ENCODE measurements at regions not wholly inside any gene's neighbourhood (a gene's known extent, or its start where the extent isn't known, plus 50 kb on each side); places are given as distances from the start of the nearest gene placed in this dataset.

GRCh38 chr6:14921170-14921569, 324.7 kb upstream of the JARID2 start:
- H4K20me1 ChIP-seq (ENCODE audit: insufficient read depth): no peaks in the 10 kb centered on the region
- no peak overlapping the region for H3K27ac ChIP-seq (ENCODE audit: low read depth, low read length)
- H3K27me3 ChIP-seq (ENCODE audit: insufficient read depth, low read length): no peaks in the 10 kb centered on the region
- H3K4me2 ChIP-seq (ENCODE audit: low read length): no peak overlapping the region
- TF ChIP-seq YY1 (IDR thresholded peaks at IDR 0.05; ENCODE audit: extremely low read depth, insufficient replicate concordance, low read depth, low read length): no peak
- TF ChIP-seq POLR2A (IDR thresholded peaks at IDR 0.05; ENCODE audit: borderline replicate concordance, extremely low read depth, insufficient read depth, insufficient read length): no peak
- no peak for TF ChIP-seq ZFX (IDR thresholded peaks at IDR 0.05)
- TF ChIP-seq, protein P1, sequence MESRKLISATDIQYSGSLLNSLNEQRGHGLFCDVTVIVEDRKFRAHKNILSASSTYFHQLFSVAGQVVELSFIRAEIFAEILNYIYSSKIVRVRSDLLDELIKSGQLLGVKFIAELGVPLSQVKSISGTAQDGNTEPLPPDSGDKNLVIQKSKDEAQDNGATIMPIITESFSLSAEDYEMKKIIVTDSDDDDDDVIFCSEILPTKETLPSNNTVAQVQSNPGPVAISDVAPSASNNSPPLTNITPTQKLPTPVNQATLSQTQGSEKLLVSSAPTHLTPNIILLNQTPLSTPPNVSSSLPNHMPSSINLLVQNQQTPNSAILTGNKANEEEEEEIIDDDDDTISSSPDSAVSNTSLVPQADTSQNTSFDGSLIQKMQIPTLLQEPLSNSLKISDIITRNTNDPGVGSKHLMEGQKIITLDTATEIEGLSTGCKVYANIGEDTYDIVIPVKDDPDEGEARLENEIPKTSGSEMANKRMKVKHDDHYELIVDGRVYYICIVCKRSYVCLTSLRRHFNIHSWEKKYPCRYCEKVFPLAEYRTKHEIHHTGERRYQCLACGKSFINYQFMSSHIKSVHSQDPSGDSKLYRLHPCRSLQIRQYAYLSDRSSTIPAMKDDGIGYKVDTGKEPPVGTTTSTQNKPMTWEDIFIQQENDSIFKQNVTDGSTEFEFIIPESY (IDR thresholded peaks at IDR 0.05; ENCODE audit: extremely low read depth, insufficient replicate concordance, low read length): no peak
- TF ChIP-seq CBX3 (IDR thresholded peaks at IDR 0.05; ENCODE audit: low read depth): no peak
- TF ChIP-seq SP1 (IDR thresholded peaks at IDR 0.05; ENCODE audit: low read depth): no peak
- no peak for TF ChIP-seq REST (IDR thresholded peaks at IDR 0.05; ENCODE audit: low read depth)
- TF ChIP-seq EZH2phosphoT487 (IDR thresholded peaks at IDR 0.05; ENCODE audit: borderline replicate concordance): no peak
- TF ChIP-seq ELF1 (IDR thresholded peaks at IDR 0.05; ENCODE audit: borderline replicate concordance, low read depth): no peak
- no peak for TF ChIP-seq ATF3 (IDR thresholded peaks at IDR 0.05)
- no peak for TF ChIP-seq SRF (IDR thresholded peaks at IDR 0.05; ENCODE audit: low read depth)
- no peak for TF ChIP-seq FOSL1 (IDR thresholded peaks at IDR 0.05; ENCODE audit: low read depth)
- TF ChIP-seq, protein P2, sequence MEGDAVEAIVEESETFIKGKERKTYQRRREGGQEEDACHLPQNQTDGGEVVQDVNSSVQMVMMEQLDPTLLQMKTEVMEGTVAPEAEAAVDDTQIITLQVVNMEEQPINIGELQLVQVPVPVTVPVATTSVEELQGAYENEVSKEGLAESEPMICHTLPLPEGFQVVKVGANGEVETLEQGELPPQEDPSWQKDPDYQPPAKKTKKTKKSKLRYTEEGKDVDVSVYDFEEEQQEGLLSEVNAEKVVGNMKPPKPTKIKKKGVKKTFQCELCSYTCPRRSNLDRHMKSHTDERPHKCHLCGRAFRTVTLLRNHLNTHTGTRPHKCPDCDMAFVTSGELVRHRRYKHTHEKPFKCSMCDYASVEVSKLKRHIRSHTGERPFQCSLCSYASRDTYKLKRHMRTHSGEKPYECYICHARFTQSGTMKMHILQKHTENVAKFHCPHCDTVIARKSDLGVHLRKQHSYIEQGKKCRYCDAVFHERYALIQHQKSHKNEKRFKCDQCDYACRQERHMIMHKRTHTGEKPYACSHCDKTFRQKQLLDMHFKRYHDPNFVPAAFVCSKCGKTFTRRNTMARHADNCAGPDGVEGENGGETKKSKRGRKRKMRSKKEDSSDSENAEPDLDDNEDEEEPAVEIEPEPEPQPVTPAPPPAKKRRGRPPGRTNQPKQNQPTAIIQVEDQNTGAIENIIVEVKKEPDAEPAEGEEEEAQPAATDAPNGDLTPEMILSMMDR (IDR thresholded peaks at IDR 0.05 in 2 of 3, conservative IDR thresholded peaks at IDR 0.05 in 1 of 3; ENCODE audit: borderline replicate concordance in 1 of 3, insufficient read depth in 1 of 3, low read depth in 2 of 3, low read length in 2 of 3): no peak
- TF ChIP-seq SIN3A (IDR thresholded peaks at IDR 0.05; ENCODE audit: low read depth): no peak
- intact Hi-C loops (cut with micrococcal nuclease): no loop called here
- BruUV-seq (replicated peaks): no TSS peak
- no peaks in the 10 kb centered on the region for H3K9me3 ChIP-seq (ENCODE audit: control insufficient read depth in 1 of 2, insufficient read depth in 1 of 2, low read depth in 1 of 2, low read length in 2 of 2)
- CTCF ChIA-PET: no interaction called here
- no peaks in the 10 kb centered on the region for H3K36me3 ChIP-seq (ENCODE audit: control insufficient read depth in 1 of 2, insufficient read depth in 2 of 2, low read length in 2 of 2)
- no peaks in the 10 kb centered on the region for H3K4me1 ChIP-seq (ENCODE audit: control insufficient read depth in 1 of 2, insufficient read depth in 2 of 2, low read length in 2 of 2)
- POLR2A ChIA-PET: no interaction called here
- H3K9me2 ChIP-seq (ENCODE audit: insufficient read depth): no peaks in the 10 kb centered on the region
- RAD21 ChIA-PET (ENCODE audit: low non-redundant PET in 1 of 2, low total read pairs in 2 of 2, uncharacterized antibody in 2 of 2, unreplicated experiment in 2 of 2): no interaction called here
- no peak overlapping the region for H2AFZ ChIP-seq (ENCODE audit: low read depth, low read length, poor library complexity, severe bottlenecking)
- H3K9ac ChIP-seq (ENCODE audit: low read length): no peak overlapping the region
- ATAC-seq (no peak), DNase-seq (ENCODE audit: low read depth, low spot score) (no peak)
- H3K4me3 ChIP-seq (replicated peaks in 1 of 2; ENCODE audit: low read depth in 1 of 2, low read length in 2 of 2): no peak overlapping the region
- H3K79me2 ChIP-seq (ENCODE audit: insufficient read depth, low read length): no peaks in the 10 kb centered on the region

Measured in HCT116 (cell line).